Activated CD4-positive, alpha-beta T cell treated with anti-CD3 and anti-CD28 coated beads, Interleukin-2, Interleukin-6, amounts not matched to agents 100 ng/mL and 50 ng/mL, durations not matched to agents 16 hours and 8 hours (primary cell): ENCODE measurements at regions not wholly inside any gene's neighbourhood (a gene's known extent, or its start where the extent isn't known, plus 50 kb on each side); places are given as distances from the start of the nearest gene placed in this dataset.

Experiments
- DNase-seq: peaks from one replicate; pipeline ENCODE4 v3.0.0-alpha.2; 2020

- no peak for DNase-seq
Observed at GRCh38 chr1:60913039-60913438, 169.3 kb upstream of the NFIA start.

- no peak for DNase-seq
Observed at GRCh38 chr1:60911966-60912697, 170.2 kb upstream of the NFIA start.

GRCh38 chr1:60908159-60908558, 174.2 kb upstream of the NFIA start:
- DNase-seq: no peak

- DNase-seq: no peak
Observed at GRCh38 chr1:60906526-60906925, 175.8 kb upstream of the NFIA start.

GRCh38 chr1:60906039-60906438, 176.3 kb upstream of the NFIA start:
- no peak for DNase-seq

GRCh38 chr1:60904099-60904851, 178.1 kb upstream of the NFIA start:
- no peak for DNase-seq

- no peak for DNase-seq
Observed at GRCh38 chr1:60903591-60903990, 178.8 kb upstream of the NFIA start.

GRCh38 chr1:60899464-60899863, 182.9 kb upstream of the NFIA start:
- DNase-seq: no peak

GRCh38 chr1:60898987-60899386, 183.4 kb upstream of the NFIA start:
- peak; percentile 67 for DNase-seq

GRCh38 chr1:60898413-60898812, 183.9 kb upstream of the NFIA start:
- DNase-seq: peak; percentile 16

GRCh38 chr1:60896701-60897363, 185.5 kb upstream of the NFIA start:
- no peak for DNase-seq

- no peak for DNase-seq
Observed at GRCh38 chr1:60895701-60896100, 186.7 kb upstream of the NFIA start.

GRCh38 chr1:60895252-60895651, 187.1 kb upstream of the NFIA start:
- no peak for DNase-seq

- no peak for DNase-seq
Observed at GRCh38 chr1:60894741-60895140, 187.6 kb upstream of the NFIA start.

GRCh38 chr1:60894130-60894529, 188.2 kb upstream of the NFIA start:
- DNase-seq: no peak

- DNase-seq: no peak
Observed at GRCh38 chr1:60893136-60893930, 189.0 kb upstream of the NFIA start.

GRCh38 chr1:60891765-60892164, 190.6 kb upstream of the NFIA start:
- no peak for DNase-seq

GRCh38 chr1:60891281-60891680, 191.1 kb upstream of the NFIA start:
- no peak for DNase-seq

GRCh38 chr1:60890664-60891063, 191.7 kb upstream of the NFIA start:
- DNase-seq: no peak

GRCh38 chr1:60889709-60890108, 192.7 kb upstream of the NFIA start:
- no peak for DNase-seq

- DNase-seq: no peak
Observed at GRCh38 chr1:60888126-60888525, 194.2 kb upstream of the NFIA start.

- no peak for DNase-seq
Observed at GRCh38 chr1:60886793-60887331, 195.5 kb upstream of the NFIA start.

GRCh38 chr1:60886090-60886489, 196.3 kb upstream of the NFIA start:
- no peak for DNase-seq
